Caki2 (cell line): ENCODE measurements at regions not wholly inside any gene's neighbourhood (a gene's known extent, or its start where the extent isn't known, plus 50 kb on each side); places are given as distances from the start of the nearest gene placed in this dataset.
"Not testable (repeated sequence)": the region's sequence is repeated elsewhere in the genome, so short reads cannot be mapped to it uniquely, and the experiment has no call there.

Source experiments
- DNase-seq: peaks from one replicate; pipeline ENCODE4 v3.0.0-alpha.2; 2015; ENCODE audit warnings: low read depth
- in situ Hi-C: cut with HindIII; loops from 2 replicates; pipeline ENCODE4 v1.10.0; 2016; ENCODE audit warnings: low sequenced_read_pairs, low pct_unique_long_range_greater_than_20kb, mixed read lengths

GRCh38 chr5:88643315-88643714, 239.7 kb downstream of the MEF2C start:
- in situ Hi-C loops, result no loop called here

GRCh38 chr5:88634014-88634413, 249.0 kb downstream of the MEF2C start:
- in situ Hi-C loops, result no loop called here
- no peak for DNase-seq

More at GRCh38 chr5:88643315-88643714, 239.7 kb downstream of the MEF2C start:
- no peak for DNase-seq

GRCh38 chr5:88622890-88623289, 260.1 kb downstream of the MEF2C start:
- in situ Hi-C loops, DNase-seq: not testable (repeated sequence)

- DNase-seq, in situ Hi-C loops: not testable (repeated sequence)
These were observed 267.2 kb downstream of the MEF2C start for GRCh38 chr5:88615767-88616166.

GRCh38 chr5:88613051-88613450, 269.9 kb downstream of the MEF2C start:
- no peak for DNase-seq
- in situ Hi-C loops, result no loop called here

GRCh38 chr5:88610586-88610985, 272.4 kb downstream of the MEF2C start:
- in situ Hi-C loops, result no loop called here
- DNase-seq, result no peak

- no peak for DNase-seq
- in situ Hi-C loops, result no loop called here
These were observed 275.5 kb downstream of the MEF2C start for GRCh38 chr5:88607492-88607891.

- DNase-seq, result no peak
- in situ Hi-C loops, result no loop called here
These were observed 276.4 kb downstream of the MEF2C start for GRCh38 chr5:88606626-88607025.

GRCh38 chr5:88606173-88606572, 276.8 kb downstream of the MEF2C start:
- in situ Hi-C loops, result no loop called here
- no peak for DNase-seq

GRCh38 chr5:88602584-88602983, 280.4 kb downstream of the MEF2C start:
- in situ Hi-C loops, result no loop called here
- no peak for DNase-seq

- DNase-seq, result no peak
- in situ Hi-C loops, result no loop called here
These were observed 288.5 kb downstream of the MEF2C start for GRCh38 chr5:88594441-88594840.

GRCh38 chr5:88588609-88589008, 294.4 kb downstream of the MEF2C start:
- in situ Hi-C loops, result no loop called here
- DNase-seq, result no peak

- in situ Hi-C loops, result no loop called here
- no peak for DNase-seq
These were observed 299.5 kb downstream of the MEF2C start for GRCh38 chr5:88583471-88583870.

GRCh38 chr5:88558366-88558765, 289.7 kb upstream of the TMEM161B start:
- in situ Hi-C loops, result no loop called here
- DNase-seq, result no peak

- in situ Hi-C loops, result no loop called here
- DNase-seq, result no peak
These were observed 289.2 kb upstream of the TMEM161B start for GRCh38 chr5:88557881-88558280.

- DNase-seq, result no peak
- in situ Hi-C loops, result no loop called here
These were observed 288.5 kb upstream of the TMEM161B start for GRCh38 chr5:88557131-88557530.

- in situ Hi-C loops, result no loop called here
- DNase-seq, result no peak
These were observed 287.8 kb upstream of the TMEM161B start for GRCh38 chr5:88556406-88556805.

- in situ Hi-C loops, result no loop called here
- no peak for DNase-seq
These were observed 287.0 kb upstream of the TMEM161B start for GRCh38 chr5:88555674-88556073.

GRCh38 chr5:88553986-88554385, 285.3 kb upstream of the TMEM161B start:
- in situ Hi-C loops, result no loop called here
- no peak for DNase-seq

- in situ Hi-C loops, result no loop called here
- DNase-seq, result no peak
These were observed 284.7 kb upstream of the TMEM161B start for GRCh38 chr5:88553136-88553875.
